Muscle of leg (tissue), 3 donors: ENCODE measurements at regions not wholly inside any gene's neighbourhood (a gene's known extent, or its start where the extent isn't known, plus 50 kb on each side); places are given as distances from the start of the nearest gene placed in this dataset.

Source experiments
- DNase-seq: peaks from one replicate; pipeline ENCODE4 v3.0.0; 2013
- H3K27ac ChIP-seq: one replicate; pipeline ENCODE4 v1.5.1; 2013; ENCODE audit warnings: mild to moderate bottlenecking, low read length, control low read depth
- H3K27me3 ChIP-seq: one replicate; pipeline ENCODE4 v1.6.1; 2013; ENCODE audit warnings: low read length; ENCODE audit not compliant: control insufficient read depth, insufficient read depth
- H3K36me3 ChIP-seq: one replicate; pipeline ENCODE4 v1.6.1; 2013; ENCODE audit warnings: low read length; ENCODE audit not compliant: control insufficient read depth, insufficient read depth
- H3K4me1 ChIP-seq: one replicate; pipeline ENCODE4 v1.6.1; 2013; ENCODE audit warnings: low read length; ENCODE audit not compliant: control insufficient read depth, insufficient read depth
- H3K4me3 ChIP-seq: one replicate; pipeline ENCODE4 v1.5.1; 2013; ENCODE audit warnings: low read length, control low read depth
- H3K9me3 ChIP-seq: replicated peaks from 2 replicates; pipeline ENCODE4 v1.6.1; 2013; ENCODE audit warnings: low read depth, low read length; ENCODE audit not compliant: control insufficient read depth
- WGBS: methylation state at CpG from one replicate; pipeline ENCODE4 v1.1.5; 2013; ENCODE audit warnings: missing lambda C conversion rate; ENCODE audit not compliant: insufficient coverage; 5-methylcytosine and 5-hydroxymethylcytosine counted together

DNA sequence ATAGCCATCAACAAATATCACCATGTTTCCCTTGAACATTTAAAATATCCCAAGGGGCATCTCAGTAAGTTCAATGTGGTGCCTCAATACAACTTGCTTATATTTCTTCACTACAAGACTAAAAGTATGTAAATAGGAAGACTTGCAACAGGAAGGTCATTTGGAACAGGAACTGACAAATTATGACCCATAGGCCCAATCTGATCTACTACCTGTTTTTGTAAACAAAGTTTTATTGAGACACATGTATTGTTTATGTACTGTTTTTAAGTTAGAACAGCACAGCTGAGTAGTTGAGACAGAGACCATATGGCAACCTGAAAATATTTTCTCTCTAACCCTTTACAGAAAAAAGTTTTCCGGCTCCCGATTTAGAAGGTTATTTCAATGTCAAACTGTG lies 154.8 kb upstream of the TFPI start:
- no peak for DNase-seq
- H3K4me3 ChIP-seq, result no peak overlapping the region
- H3K4me1 ChIP-seq, result no peaks in the 10 kb centered on the region
- no peaks in the 10 kb centered on the region for H3K36me3 ChIP-seq
- WGBS, result no CpG with 5 or more reads among the region's 2 CpGs
- no peaks in the 10 kb centered on the region for H3K27me3 ChIP-seq
- no peak overlapping the region for H3K27ac ChIP-seq
- H3K9me3 ChIP-seq, result no peaks in the 10 kb centered on the region

- DNase-seq, result no peak
- no peaks in the 10 kb centered on the region for H3K9me3 ChIP-seq
- no peaks in the 10 kb centered on the region for H3K27me3 ChIP-seq
- H3K27ac ChIP-seq, result no peak overlapping the region
- no peaks in the 10 kb centered on the region for H3K4me1 ChIP-seq
- H3K36me3 ChIP-seq, result no peaks in the 10 kb centered on the region
- H3K4me3 ChIP-seq, result no peak overlapping the region
Observed at GRCh38 chr2:187710791-187711521, 156.7 kb upstream of the TFPI start.

- no peaks in the 10 kb centered on the region for H3K4me1 ChIP-seq
- H3K27me3 ChIP-seq, result no peaks in the 10 kb centered on the region
- H3K36me3 ChIP-seq, result no peaks in the 10 kb centered on the region
- H3K4me3 ChIP-seq, result no peak overlapping the region
- DNase-seq, result no peak
- H3K9me3 ChIP-seq, result no peaks in the 10 kb centered on the region
- no peak overlapping the region for H3K27ac ChIP-seq
Observed at GRCh38 chr2:187715590-187715989, 161.4 kb upstream of the TFPI start.

- H3K9me3 ChIP-seq, result no peaks in the 10 kb centered on the region
- H3K27ac ChIP-seq, result no peak overlapping the region
- no peaks in the 10 kb centered on the region for H3K27me3 ChIP-seq
- no peak for DNase-seq
- no peaks in the 10 kb centered on the region for H3K36me3 ChIP-seq
- no peaks in the 10 kb centered on the region for H3K4me1 ChIP-seq
- no peak overlapping the region for H3K4me3 ChIP-seq
- no CpG with 5 or more reads among the region's 3 CpGs for WGBS
Observed at GRCh38 chr2:187716301-187716700, 162.1 kb upstream of the TFPI start.

- no peak for DNase-seq
- Histone ChIP-seq H3K36me3 (no peaks in the 10 kb centered on the region), H3K4me1 (no peaks in the 10 kb centered on the region), H3K9me3 (no peaks in the 10 kb centered on the region), H3K27ac (no peak overlapping the region), H3K27me3 (no peaks in the 10 kb centered on the region), H3K4me3 (no peak overlapping the region)
- WGBS, result no CpG with 5 or more reads among the region's 1 CpG
Observed at GRCh38 chr2:187718092-187718491, 163.9 kb upstream of the TFPI start.

DNA sequence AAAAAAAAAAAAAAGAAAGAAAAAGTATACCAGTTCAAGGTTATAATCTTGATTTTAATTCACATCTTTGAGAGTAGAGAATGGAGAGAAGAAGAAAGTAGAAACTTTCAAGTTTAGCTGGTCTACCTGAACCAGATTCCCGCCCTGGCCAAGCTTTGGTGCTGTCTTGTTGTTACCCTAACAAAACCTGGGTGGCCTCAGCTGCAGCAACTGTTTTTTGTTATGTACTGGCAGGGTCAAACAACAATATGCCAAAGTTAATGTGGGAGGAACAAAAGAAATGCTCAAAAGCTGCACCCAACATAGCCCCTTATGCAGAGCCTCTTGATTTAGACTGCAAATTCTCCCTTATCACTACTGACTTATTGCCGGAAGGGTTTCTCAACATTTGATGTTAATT lies 165.3 kb upstream of the TFPI start:
- Histone ChIP-seq H3K27me3 (no peaks in the 10 kb centered on the region), H3K9me3 (no peaks in the 10 kb centered on the region), H3K36me3 (no peaks in the 10 kb centered on the region), H3K27ac (no peak overlapping the region), H3K4me1 (no peaks in the 10 kb centered on the region), H3K4me3 (no peak overlapping the region)
- WGBS, result 93% methylated on average over 2 of the region's 2 CpGs
- DNase-seq, result no peak

GRCh38 chr2:187748958-187749357 lies 194.7 kb upstream of the TFPI start:
- H3K36me3 ChIP-seq, result no peaks in the 10 kb centered on the region
- 80% methylated on average over 4 of the region's 4 CpGs for WGBS

DNA sequence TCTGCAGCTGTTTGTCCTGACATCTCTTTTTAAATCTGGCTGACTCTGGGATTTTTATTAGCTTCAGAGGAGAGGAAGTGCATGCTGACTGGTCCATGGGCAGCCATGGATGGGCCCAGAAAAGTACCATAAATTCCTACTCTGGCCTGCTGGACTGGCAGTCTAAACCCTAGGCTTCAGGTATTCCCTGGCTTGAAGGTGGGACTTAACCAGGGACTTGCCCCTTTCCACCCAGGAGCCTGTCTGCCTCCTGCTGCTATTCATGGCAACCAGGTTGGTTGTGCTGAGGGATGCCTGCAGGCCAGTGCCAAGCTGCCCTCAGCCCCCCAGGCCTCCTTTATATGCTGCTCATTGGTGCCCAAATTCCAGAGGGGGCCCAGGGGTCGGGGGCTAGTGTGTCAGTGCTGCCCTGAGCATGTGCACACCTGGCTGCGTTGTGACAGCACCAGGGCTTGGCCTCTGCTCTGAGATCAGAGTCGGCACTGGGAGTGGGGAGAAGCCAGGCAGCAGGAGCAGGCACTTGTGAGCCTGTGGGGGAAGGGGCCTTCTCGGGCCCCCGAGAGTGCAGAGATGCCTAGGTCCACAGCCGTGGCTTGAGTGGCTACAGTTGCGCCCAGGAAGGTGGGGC lies 195.7 kb upstream of the TFPI start:
- Histone ChIP-seq H3K27me3 (no peaks in the 10 kb centered on the region), H3K9me3 (no peaks in the 10 kb centered on the region), H3K4me3 (no peak overlapping the region), H3K4me1 (no peaks in the 10 kb centered on the region), H3K27ac (no peak overlapping the region), H3K36me3 (no peaks in the 10 kb centered on the region)
- WGBS, result 87% methylated on average over 7 of the region's 7 CpGs
- no peak for DNase-seq

More at GRCh38 chr2:187748958-187749357, 194.7 kb upstream of the TFPI start:
- no peak for DNase-seq
- H3K27ac ChIP-seq, result no peak overlapping the region
- no peaks in the 10 kb centered on the region for H3K27me3 ChIP-seq
- H3K4me3 ChIP-seq, result no peak overlapping the region
- no peaks in the 10 kb centered on the region for H3K4me1 ChIP-seq
- H3K9me3 ChIP-seq, result no peaks in the 10 kb centered on the region

DNA sequence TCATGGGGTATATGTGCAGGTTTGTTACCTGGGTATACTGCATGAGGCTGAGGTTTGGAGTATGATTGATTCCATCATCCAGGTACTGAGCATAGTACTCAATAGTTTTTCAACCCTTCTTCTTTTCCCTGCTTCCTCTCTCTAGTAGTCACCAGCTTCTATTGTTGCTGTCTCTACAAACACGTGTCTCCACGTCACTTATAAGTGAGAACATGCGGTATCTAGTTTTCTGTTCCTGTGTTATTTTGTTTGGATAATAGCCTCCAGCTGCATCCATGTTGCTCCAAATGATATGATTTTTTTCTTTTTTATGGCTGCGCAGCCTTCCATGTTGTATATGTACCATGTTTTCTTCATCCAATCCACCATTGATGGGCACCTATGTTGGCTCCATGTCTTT lies 214.8 kb upstream of the TFPI start:
- Histone ChIP-seq H3K27me3 (no peaks in the 10 kb centered on the region), H3K27ac (no peak overlapping the region), H3K36me3 (no peaks in the 10 kb centered on the region), H3K9me3 (no peaks in the 10 kb centered on the region), H3K4me3 (no peak overlapping the region), H3K4me1 (no peaks in the 10 kb centered on the region)
- no peak for DNase-seq
- no CpG with 5 or more reads among the region's 4 CpGs for WGBS

DNA sequence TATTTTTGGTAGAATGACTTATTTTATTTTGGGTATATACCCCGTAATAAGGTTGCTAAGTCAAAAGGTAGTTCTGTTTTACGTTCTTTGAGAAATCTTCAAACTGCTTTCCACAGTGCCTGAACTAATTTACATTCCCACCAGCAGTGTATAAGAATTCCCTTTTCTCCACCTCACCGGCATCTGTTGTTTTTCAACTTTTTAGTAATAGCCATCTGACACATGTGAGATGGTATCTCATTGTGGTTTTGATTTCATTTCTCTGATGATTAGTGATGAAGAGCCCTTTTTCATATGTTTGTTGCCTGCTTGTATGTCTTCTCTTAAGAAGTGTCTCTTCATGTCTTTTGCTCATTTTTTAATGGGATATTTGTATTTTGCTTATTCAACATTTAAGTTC lies 215.2 kb upstream of the TFPI start:
- Histone ChIP-seq H3K9me3 (no peaks in the 10 kb centered on the region), H3K4me1 (no peaks in the 10 kb centered on the region), H3K27ac (no peak overlapping the region), H3K27me3 (no peaks in the 10 kb centered on the region), H3K36me3 (no peaks in the 10 kb centered on the region), H3K4me3 (no peak overlapping the region)
- no CpG with 5 or more reads among the region's 3 CpGs for WGBS
- no peak for DNase-seq
